Liver (tissue), 8 donors: ENCODE measurements at regions not wholly inside any gene's neighbourhood (a gene's known extent, or its start where the extent isn't known, plus 50 kb on each side); places are given as distances from the start of the nearest gene placed in this dataset.
"Not testable (repeated sequence)": the region's sequence is repeated elsewhere in the genome, so short reads cannot be mapped to it uniquely, and the experiment has no call there.

Source experiments
- DNase-seq: peaks from one replicate; pipeline ENCODE4 v3.0.0-alpha.2; 2017; ENCODE audit warnings: low spot score
- H3K27ac ChIP-seq, 2 donors: one replicate each; pipeline ENCODE4 v1.7.0; 2013; ENCODE audit warnings: inconsistent platforms in 2 of 2, low read length in 2 of 2, control low read depth in 1 of 2, low read depth in 1 of 2, mild to moderate bottlenecking in 1 of 2
- H3K27me3 ChIP-seq, 4 donors: one replicate each; pipeline versions ENCODE4 v1.6.1 to v1.7.0; 2013; ENCODE audit warnings: low read length in 3 of 4, inconsistent platforms in 1 of 4, mild to moderate bottlenecking in 1 of 4, moderate library complexity in 1 of 4; ENCODE audit not compliant: control insufficient read depth in 4 of 4, insufficient read depth in 4 of 4
- H3K36me3 ChIP-seq, 4 donors: one replicate each; pipeline versions ENCODE4 v1.6.1 to v1.7.0; 2013; ENCODE audit warnings: low read length in 3 of 4, mild to moderate bottlenecking in 3 of 4, low read depth in 1 of 4, moderate library complexity in 1 of 4; ENCODE audit not compliant: control insufficient read depth in 4 of 4, insufficient read depth in 3 of 4
- H3K4me1 ChIP-seq, 4 donors: one replicate each; pipeline versions ENCODE4 v1.6.1 to v1.7.0; 2013; ENCODE audit warnings: low read length in 3 of 4, mild to moderate bottlenecking in 3 of 4, moderate library complexity in 1 of 4; ENCODE audit not compliant: control insufficient read depth in 4 of 4, insufficient read depth in 4 of 4
- H3K4me3 ChIP-seq, 3 donors: one replicate each; pipeline versions ENCODE4 v1.6.1 to v1.7.0; 2013; ENCODE audit warnings: low read length in 3 of 3, control low read depth in 1 of 3, low read depth in 1 of 3, mild to moderate bottlenecking in 1 of 3
- H3K9ac ChIP-seq, 2 donors: one replicate each; pipeline ENCODE4 v1.7.0; 2013; ENCODE audit warnings: low read length in 2 of 2, mild to moderate bottlenecking in 2 of 2, moderate library complexity in 2 of 2, control low read depth in 1 of 2, low read depth in 1 of 2
- H3K9me3 ChIP-seq, 4 donors: one replicate each; pipeline versions ENCODE4 v1.6.1 to v1.7.0; 2013; ENCODE audit warnings: low read length in 3 of 4; ENCODE audit not compliant: control insufficient read depth in 4 of 4
- ATF3 ChIP-seq: IDR thresholded peaks from 2 replicates; pipeline ENCODE4 v1.6.1; 2016; ENCODE audit warnings: antibody characterized with exemption
- CTCF ChIP-seq: fragments of 150-350 bp; IDR thresholded peaks from 2 replicates; pipeline ENCODE4 v1.5.1; 2017; ENCODE audit warnings: improper control_type of control experiment, low read depth, low read length; ENCODE audit not compliant: missing input control
- EGR1 ChIP-seq, 2 donors: IDR thresholded peaks; 2 replicates each; pipeline ENCODE4 v1.6.1; 2016 to 2018; ENCODE audit warnings: antibody characterized with exemption in 2 of 2, low read depth in 2 of 2
- FOXA1 ChIP-seq: IDR thresholded peaks from 2 replicates; pipeline ENCODE4 v1.6.1; 2016; ENCODE audit warnings: antibody characterized with exemption
- FOXA2 ChIP-seq: IDR thresholded peaks from 2 replicates; pipeline ENCODE4 v1.6.1; 2016; ENCODE audit warnings: antibody characterized with exemption
- GABPA ChIP-seq, 2 donors: IDR thresholded peaks in 1 of 2; conservative IDR thresholded peaks in 1 of 2; 2 replicates each; pipeline ENCODE4 v1.6.1; 2016; ENCODE audit warnings: antibody characterized with exemption in 2 of 2, mild to moderate bottlenecking in 1 of 2, moderate library complexity in 1 of 2
- HNF4A ChIP-seq, 2 donors: conservative IDR thresholded peaks; 2 replicates each; pipeline ENCODE4 v1.6.1; 2016; ENCODE audit warnings: antibody characterized with exemption in 2 of 2, mild to moderate bottlenecking in 2 of 2
- HNF4G ChIP-seq: IDR thresholded peaks from 2 replicates; pipeline ENCODE4 v1.6.1; 2016; ENCODE audit warnings: antibody characterized with exemption
- JUND ChIP-seq, 2 donors: IDR thresholded peaks; 2 replicates each; pipeline ENCODE4 v1.6.1; 2016; ENCODE audit warnings: antibody characterized with exemption in 2 of 2
- MAX ChIP-seq: IDR thresholded peaks from 2 replicates; pipeline ENCODE4 v1.6.1; 2016; ENCODE audit warnings: antibody characterized with exemption
- NR2F2 ChIP-seq: IDR thresholded peaks from 2 replicates; pipeline ENCODE4 v1.6.1; 2016; ENCODE audit warnings: antibody characterized with exemption
- RAD21 ChIP-seq, 2 donors: IDR thresholded peaks; 2 replicates each; pipeline ENCODE4 v1.6.1; 2016; ENCODE audit warnings: antibody characterized with exemption in 2 of 2, mild to moderate bottlenecking in 2 of 2
- RXRA ChIP-seq, 2 donors: IDR thresholded peaks; 2 replicates each; pipeline ENCODE4 v1.6.1; 2017 to 2018; ENCODE audit warnings: antibody characterized with exemption in 2 of 2, mild to moderate bottlenecking in 1 of 2
- SP1 ChIP-seq: IDR thresholded peaks from 2 replicates; pipeline ENCODE4 v1.6.1; 2018; ENCODE audit warnings: antibody characterized with exemption, mild to moderate bottlenecking
- TAF1 ChIP-seq: conservative IDR thresholded peaks from 2 replicates; pipeline ENCODE4 v1.6.1; 2016; ENCODE audit warnings: antibody characterized with exemption, mild to moderate bottlenecking
- YY1 ChIP-seq: IDR thresholded peaks from 2 replicates; pipeline ENCODE4 v1.6.1; 2016; ENCODE audit warnings: antibody characterized with exemption, mild to moderate bottlenecking
- WGBS: extraction: QIAGEN DNeasy Blood & Tissue Kit; methylation state at CpG from one replicate; pipeline ENCODE4 v1.1.7; 2013; 5-methylcytosine and 5-hydroxymethylcytosine counted together
- donor health status: healthy.
- donor health status: healthy.
- donor health status: healthy.
- donor health status: healthy.
- donor health status: healthy.

- 28% methylated on average over 2 of the region's 2 CpGs for WGBS
- Histone ChIP-seq H3K36me3 (no peaks in the 10 kb centered on the region), H3K9ac (no peak overlapping the region), H3K4me3 (no peak overlapping the region), H3K9me3 (no peaks in the 10 kb centered on the region), H3K27ac (no peak overlapping the region), H3K27me3 (peaks cover 0 to 3% (median under 1%) of the 10 kb centered on the region in 4 donors), H3K4me1 (no peaks in the 10 kb centered on the region)
- TF ChIP-seq HNF4G (no peak), HNF4A (conservative IDR thresholded peaks at IDR 0.05) (no peak), RAD21 (IDR thresholded peaks at IDR 0.05) (no peak), RXRA (IDR thresholded peaks at IDR 0.05) (no peak), JUND (IDR thresholded peaks at IDR 0.05) (no peak), MAX (no peak), ATF3 (no peak), EGR1 (IDR thresholded peaks at IDR 0.05; ENCODE audit: low read depth in 2 of 2) (no peak), CTCF (no peak), YY1 (no peak), TAF1 (no peak), SP1 (no peak), GABPA (IDR thresholded peaks at IDR 0.05 in 1 of 2, conservative IDR thresholded peaks at IDR 0.05 in 1 of 2) (no peak), FOXA1 (no peak), FOXA2 (no peak)
- DNase-seq = no peak
Measured at GRCh38 chr4:31261632-31262031, 541.5 kb downstream of the PCDH7 start.

GRCh38 chr4:31266094-31266493, 545.9 kb downstream of the PCDH7 start:
- not testable (repeated sequence) for DNase-seq, H3K4me3 ChIP-seq, H3K27me3 ChIP-seq, H3K36me3 ChIP-seq, H3K9me3 ChIP-seq, H3K9ac ChIP-seq, H3K27ac ChIP-seq, H3K4me1 ChIP-seq
- 87% methylated on average over 4 of the region's 4 CpGs for whole genome bisulfite sequencing

- no peak overlapping the region for H3K27ac ChIP-seq
- H3K36me3 ChIP-seq = no peaks in the 10 kb centered on the region
- H3K4me3 ChIP-seq = no peak overlapping the region
- H3K4me1 ChIP-seq = no peaks in the 10 kb centered on the region
- no peak overlapping the region for H3K9ac ChIP-seq
- H3K27me3 ChIP-seq = no peaks in the 10 kb centered on the region
- no peak for DNase-seq
- no peaks in the 10 kb centered on the region for H3K9me3 ChIP-seq
- TF ChIP-seq ATF3 = no peak
- TF ChIP-seq JUND (IDR thresholded peaks at IDR 0.05) = no peak
- no peak for TF ChIP-seq FOXA1
- TF ChIP-seq TAF1 = no peak
- TF ChIP-seq YY1 = no peak
- TF ChIP-seq SP1 = no peak
- TF ChIP-seq EGR1 (IDR thresholded peaks at IDR 0.05; ENCODE audit: low read depth in 2 of 2) = no peak
- no peak for TF ChIP-seq NR2F2
- TF ChIP-seq GABPA (IDR thresholded peaks at IDR 0.05 in 1 of 2, conservative IDR thresholded peaks at IDR 0.05 in 1 of 2) = no peak
- 67% methylated on average over 6 of the region's 6 CpGs for WGBS
Measured at GRCh38 chr4:31272331-31273061, 552.3 kb downstream of the PCDH7 start.
